ENCODE measurements at regions not wholly inside any gene's neighbourhood (a gene's known extent, or its start where the extent isn't known, plus 50 kb on each side); places are given as distances from the start of the nearest gene placed in this dataset.

DNA sequence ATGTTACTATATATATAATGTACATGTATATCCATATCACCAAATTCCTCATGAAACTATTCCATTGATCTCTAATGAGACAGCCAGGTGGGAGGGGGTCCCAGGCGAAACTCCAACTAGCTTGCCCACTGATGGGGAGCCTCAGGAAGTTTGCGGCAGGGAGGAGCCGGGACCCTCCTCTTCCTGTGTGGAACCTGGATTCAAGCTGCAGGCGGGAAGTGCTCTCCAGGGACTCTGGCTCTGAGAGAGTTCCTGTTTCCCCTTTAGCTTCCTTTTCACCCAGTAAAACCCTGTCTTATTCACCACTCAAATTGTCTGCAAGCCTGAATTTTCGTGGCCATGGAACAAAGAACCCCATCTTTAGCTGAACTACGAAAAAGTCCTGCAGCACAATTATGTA lies 152.2 kb downstream of the OPN5 start:
- WGBS (ENCODE audit: low lambda C conversion rate) = 96% methylated on average over 6 of the region's 6 CpGs
- FAIRE-seq = no peak

DNA sequence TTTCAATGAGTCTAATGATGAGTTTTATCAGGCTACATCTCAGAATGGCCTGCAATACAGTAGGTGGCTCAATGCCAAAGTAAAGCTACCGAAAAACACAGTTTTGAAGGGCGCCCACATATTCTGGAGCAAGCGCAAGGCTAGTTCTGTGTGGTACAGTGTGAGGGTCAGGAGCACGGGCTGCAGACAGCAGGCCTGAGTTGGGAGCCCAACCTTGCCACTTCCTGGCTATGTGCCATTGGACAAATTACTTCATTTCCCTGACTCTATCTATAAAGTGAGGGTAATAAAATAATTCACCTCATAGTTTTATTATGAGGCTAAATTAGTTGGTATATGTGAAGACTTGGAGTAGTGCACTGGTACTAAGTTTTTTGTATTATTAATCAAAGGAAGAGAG lies 150.7 kb downstream of the OPN5 start:
- Histone ChIP-seq H4K20me1 (ENCODE audit: insufficient read depth, low read length) (no peaks in the 10 kb centered on the region), H3K79me2 (ENCODE audit: insufficient read depth, low read length) (no peaks in the 10 kb centered on the region), H3K4me2 (ENCODE audit: low read depth, low read length) (no peak overlapping the region), H3K9ac (ENCODE audit: insufficient read depth, low read depth, low read length) (no peak overlapping the region), H2AFZ (ENCODE audit: low read length) (no peak overlapping the region), H3K27ac (ENCODE audit: extremely low read length, insufficient read depth, low read length) (no peak overlapping the region), H3K9me3 (ENCODE audit: low read length) (no peaks in the 10 kb centered on the region), H3K4me3 (replicated peaks in 1 of 3; ENCODE audit: insufficient read depth in 1 of 3, low read depth in 2 of 3, low read length in 3 of 3) (no peak overlapping the region), H3K36me3 (replicated peaks in 1 of 2; ENCODE audit: control insufficient read depth in 1 of 2, insufficient read depth in 2 of 2, low read length in 2 of 2) (0 out of 5 replicates have a peak, but pooled peaks cover 2% of the 10 kb centered on the region in 2 experiments), H3K27me3 (ENCODE audit: control insufficient read depth in 1 of 2, insufficient read depth in 2 of 2, low read length in 2 of 2) (no peaks in the 10 kb centered on the region), H3K4me1 (ENCODE audit: insufficient read depth, low read length) (peaks cover 4% of the 10 kb centered on the region; the same call in 1 of the 2 replicates)
- 93% methylated on average over 4 of the region's 4 CpGs for WGBS (ENCODE audit: low lambda C conversion rate)
- FAIRE-seq (no peak), ATAC-seq (no peak), DNase-seq (ENCODE audit: low spot score) (no peak)
- ChIA-PET CTCF (ENCODE audit: low intra/inter-chr PET ratio, low total read pairs) (no interaction called here), POLR2A (no interaction called here)
- intact Hi-C loops (cut with micrococcal nuclease; ENCODE audit: unreplicated experiment) (no loop called here), in situ Hi-C loops (cut with HindIII; ENCODE audit: extremely low pct_ligation_motif_present, low pct_unique_long_range_greater_than_20kb) (no loop called here)
- no TSS peak for BruUV-seq (replicated peaks)
- TF ChIP-seq CREB1 (IDR thresholded peaks at IDR 0.05) = no peak
- no peak for TF ChIP-seq CREB1 (CRISPR knock-in tag; IDR thresholded peaks at IDR 0.05)
- TF ChIP-seq ZFP36 (IDR thresholded peaks at IDR 0.05; ENCODE audit: borderline replicate concordance, low read depth, low read length, partially characterized antibody) = no peak
- TF ChIP-seq ZNF430 (CRISPR knock-in tag; IDR thresholded peaks at IDR 0.05) = no peak
- TF ChIP-seq ZNF143 (CRISPR knock-in tag; IDR thresholded peaks at IDR 0.05) = no peak
- TF ChIP-seq, protein P1, sequence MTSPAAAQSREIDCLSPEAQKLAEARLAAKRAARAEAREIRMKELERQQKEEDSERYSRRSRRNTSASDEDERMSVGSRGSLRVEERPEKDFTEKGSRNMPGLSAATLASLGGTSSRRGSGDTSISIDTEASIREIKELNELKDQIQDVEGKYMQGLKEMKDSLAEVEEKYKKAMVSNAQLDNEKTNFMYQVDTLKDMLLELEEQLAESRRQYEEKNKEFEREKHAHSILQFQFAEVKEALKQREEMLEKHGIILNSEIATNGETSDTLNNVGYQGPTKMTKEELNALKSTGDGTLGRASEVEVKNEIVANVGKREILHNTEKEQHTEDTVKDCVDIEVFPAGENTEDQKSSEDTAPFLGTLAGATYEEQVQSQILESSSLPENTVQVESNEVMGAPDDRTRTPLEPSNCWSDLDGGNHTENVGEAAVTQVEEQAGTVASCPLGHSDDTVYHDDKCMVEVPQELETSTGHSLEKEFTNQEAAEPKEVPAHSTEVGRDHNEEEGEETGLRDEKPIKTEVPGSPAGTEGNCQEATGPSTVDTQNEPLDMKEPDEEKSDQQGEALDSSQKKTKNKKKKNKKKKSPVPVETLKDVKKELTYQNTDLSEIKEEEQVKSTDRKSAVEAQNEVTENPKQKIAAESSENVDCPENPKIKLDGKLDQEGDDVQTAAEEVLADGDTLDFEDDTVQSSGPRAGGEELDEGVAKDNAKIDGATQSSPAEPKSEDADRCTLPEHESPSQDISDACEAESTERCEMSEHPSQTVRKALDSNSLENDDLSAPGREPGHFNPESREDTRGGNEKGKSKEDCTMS (CRISPR knock-in tag; conservative IDR thresholded peaks at IDR 0.05) = no peak
- TF ChIP-seq SMAD1 (CRISPR knock-in tag; IDR thresholded peaks at IDR 0.05; ENCODE audit: borderline replicate concordance, low read depth) = no peak
- TF ChIP-seq, protein P2, sequence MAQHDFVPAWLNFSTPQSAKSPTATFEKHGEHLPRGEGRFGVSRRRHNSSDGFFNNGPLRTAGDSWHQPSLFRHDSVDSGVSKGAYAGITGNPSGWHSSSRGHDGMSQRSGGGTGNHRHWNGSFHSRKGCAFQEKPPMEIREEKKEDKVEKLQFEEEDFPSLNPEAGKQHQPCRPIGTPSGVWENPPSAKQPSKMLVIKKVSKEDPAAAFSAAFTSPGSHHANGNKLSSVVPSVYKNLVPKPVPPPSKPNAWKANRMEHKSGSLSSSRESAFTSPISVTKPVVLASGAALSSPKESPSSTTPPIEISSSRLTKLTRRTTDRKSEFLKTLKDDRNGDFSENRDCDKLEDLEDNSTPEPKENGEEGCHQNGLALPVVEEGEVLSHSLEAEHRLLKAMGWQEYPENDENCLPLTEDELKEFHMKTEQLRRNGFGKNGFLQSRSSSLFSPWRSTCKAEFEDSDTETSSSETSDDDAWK (CRISPR knock-in tag; IDR thresholded peaks at IDR 0.05) = no peak
- no peak for TF ChIP-seq KDM4B (CRISPR knock-in tag; IDR thresholded peaks at IDR 0.05)
- TF ChIP-seq NKX3-1 (CRISPR knock-in tag; IDR thresholded peaks at IDR 0.05) = no peak
- no peak for TF ChIP-seq ZNF138 (CRISPR knock-in tag; IDR thresholded peaks at IDR 0.05; ENCODE audit: low read depth)
- no peak for TF ChIP-seq ZSCAN31 (CRISPR knock-in tag; IDR thresholded peaks at IDR 0.05; ENCODE audit: low read depth)

More for the DNA sequence above, 152.2 kb downstream of the OPN5 start:
- no peak for TF ChIP-seq GABPB1 (CRISPR knock-in tag; IDR thresholded peaks at IDR 0.05)
- TF ChIP-seq, protein P3, sequence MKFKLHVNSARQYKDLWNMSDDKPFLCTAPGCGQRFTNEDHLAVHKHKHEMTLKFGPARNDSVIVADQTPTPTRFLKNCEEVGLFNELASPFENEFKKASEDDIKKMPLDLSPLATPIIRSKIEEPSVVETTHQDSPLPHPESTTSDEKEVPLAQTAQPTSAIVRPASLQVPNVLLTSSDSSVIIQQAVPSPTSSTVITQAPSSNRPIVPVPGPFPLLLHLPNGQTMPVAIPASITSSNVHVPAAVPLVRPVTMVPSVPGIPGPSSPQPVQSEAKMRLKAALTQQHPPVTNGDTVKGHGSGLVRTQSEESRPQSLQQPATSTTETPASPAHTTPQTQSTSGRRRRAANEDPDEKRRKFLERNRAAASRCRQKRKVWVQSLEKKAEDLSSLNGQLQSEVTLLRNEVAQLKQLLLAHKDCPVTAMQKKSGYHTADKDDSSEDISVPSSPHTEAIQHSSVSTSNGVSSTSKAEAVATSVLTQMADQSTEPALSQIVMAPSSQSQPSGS (CRISPR knock-in tag; IDR thresholded peaks at IDR 0.05) = no peak
- no peak for TF ChIP-seq TCF12 (IDR thresholded peaks at IDR 0.05)
- no peak for TF ChIP-seq TCF12 (CRISPR knock-in tag; IDR thresholded peaks at IDR 0.05)
- TF ChIP-seq NFIB (CRISPR knock-in tag; IDR thresholded peaks at IDR 0.05; ENCODE audit: borderline replicate concordance) = no peak
- TF ChIP-seq ZNF501 (CRISPR knock-in tag; IDR thresholded peaks at IDR 0.05) = no peak
- TF ChIP-seq ZNF274 (CRISPR knock-in tag; IDR thresholded peaks at IDR 0.05) = no peak
- no peak for TF ChIP-seq XBP1 (CRISPR knock-in tag; IDR thresholded peaks at IDR 0.05)
- no peak overlapping the region for H3K9ac ChIP-seq (ENCODE audit: insufficient read depth, low read depth, low read length)
- H3K4me2 ChIP-seq (ENCODE audit: low read depth, low read length) = no peak overlapping the region
- ATAC-seq (no peak), DNase-seq (ENCODE audit: low spot score) (no peak)
- no peak overlapping the region for H3K27ac ChIP-seq (ENCODE audit: extremely low read length, insufficient read depth, low read length)
- H3K4me1 ChIP-seq (ENCODE audit: insufficient read depth, low read length) = peaks cover 4% of the 10 kb centered on the region; the same call in 1 of the 2 replicates
- no peaks in the 10 kb centered on the region for H3K27me3 ChIP-seq (ENCODE audit: control insufficient read depth in 1 of 2, insufficient read depth in 2 of 2, low read length in 2 of 2)
- H3K79me2 ChIP-seq (ENCODE audit: insufficient read depth, low read length) = no peaks in the 10 kb centered on the region
- BruUV-seq (replicated peaks) = no TSS peak
- 0 out of 5 replicates have a peak, but pooled peaks cover 2% of the 10 kb centered on the region in 2 experiments for H3K36me3 ChIP-seq (replicated peaks in 1 of 2; ENCODE audit: control insufficient read depth in 1 of 2, insufficient read depth in 2 of 2, low read length in 2 of 2)
- H2AFZ ChIP-seq (ENCODE audit: low read length) = no peak overlapping the region
- in situ Hi-C loops (cut with HindIII; ENCODE audit: extremely low pct_ligation_motif_present, low pct_unique_long_range_greater_than_20kb) = no loop called here
- no peaks in the 10 kb centered on the region for H4K20me1 ChIP-seq (ENCODE audit: insufficient read depth, low read length)
- CTCF ChIA-PET (ENCODE audit: low intra/inter-chr PET ratio, low total read pairs) = no interaction called here
- no peaks in the 10 kb centered on the region for H3K9me3 ChIP-seq (ENCODE audit: low read length)
- H3K4me3 ChIP-seq (replicated peaks in 1 of 3; ENCODE audit: insufficient read depth in 1 of 3, low read depth in 2 of 3, low read length in 3 of 3) = no peak overlapping the region
- intact Hi-C loops (cut with micrococcal nuclease; ENCODE audit: unreplicated experiment) = no loop called here
- POLR2A ChIA-PET = no interaction called here
